Activated CD4-positive, CD25-positive, alpha-beta regulatory T cell (primary cell): ENCODE measurements at regions not wholly inside any gene's neighbourhood (a gene's known extent, or its start where the extent isn't known, plus 50 kb on each side); places are given as distances from the start of the nearest gene placed in this dataset.

Experiments used
- DNase-seq, 4 experiments: peaks; one replicate each; lab custom pipeline; 2025; lab: John Stamatoyannopoulos, UW

DNA sequence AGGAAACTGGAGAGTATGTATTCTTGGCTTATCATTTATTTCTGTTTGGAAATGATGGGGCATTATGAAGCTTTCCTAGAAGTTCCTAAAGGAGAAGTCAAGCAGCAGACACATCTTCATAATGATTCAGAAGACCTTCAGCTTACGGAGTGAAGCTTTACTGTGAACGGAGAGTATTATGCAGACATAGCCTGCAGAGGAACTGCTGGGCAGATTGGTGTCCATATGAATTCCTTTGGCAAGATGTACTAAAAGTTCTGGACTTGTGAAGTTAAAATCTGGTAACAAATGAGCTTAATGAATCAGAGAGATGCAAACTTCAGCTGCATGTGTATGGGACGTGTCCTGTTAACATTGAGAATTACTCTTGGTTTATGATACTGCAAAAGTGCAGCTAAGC, 60.1 kb downstream of the NABP1 start:
- no peak for DNase-seq

DNA sequence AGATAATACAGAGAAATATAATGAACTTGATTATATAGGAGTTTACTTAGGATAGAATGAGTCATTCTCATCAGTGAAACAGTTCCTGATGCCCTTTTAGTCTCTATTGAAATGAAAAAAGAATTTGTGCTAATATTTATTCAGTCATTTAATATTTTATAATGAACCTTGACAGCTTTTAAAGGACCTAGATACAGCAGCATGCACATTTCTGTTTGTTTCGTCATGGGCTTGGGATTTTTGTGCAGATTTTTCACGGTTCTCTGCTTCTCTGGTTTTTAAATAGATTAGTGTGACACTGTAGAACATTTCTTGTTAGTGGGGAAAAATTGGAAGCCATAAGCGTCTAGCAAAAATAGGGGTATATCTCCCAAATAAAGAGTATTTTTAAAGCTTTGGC, 60.7 kb downstream of the NABP1 start:
- no peak for DNase-seq

DNA sequence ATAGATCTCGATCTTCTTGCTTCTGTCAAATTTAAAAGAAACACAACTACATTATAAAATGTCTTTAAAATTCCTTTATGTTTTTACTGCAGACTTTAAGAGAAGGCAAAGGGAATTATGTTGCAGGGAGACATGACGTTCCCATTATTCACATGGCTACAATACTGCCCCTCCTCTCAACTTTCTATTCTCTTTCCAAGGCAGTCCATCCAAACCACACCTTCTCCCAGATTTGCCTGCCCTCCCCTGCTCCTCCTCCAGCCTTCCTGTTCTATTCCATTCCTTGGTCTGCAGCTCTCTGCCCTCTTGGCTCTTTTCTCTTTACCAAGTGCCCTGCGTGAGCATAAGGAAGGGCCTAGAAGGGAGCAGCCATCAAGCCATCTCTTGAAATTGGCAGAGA, 61.3 kb downstream of the NABP1 start:
- DNase-seq, result no peak

DNA sequence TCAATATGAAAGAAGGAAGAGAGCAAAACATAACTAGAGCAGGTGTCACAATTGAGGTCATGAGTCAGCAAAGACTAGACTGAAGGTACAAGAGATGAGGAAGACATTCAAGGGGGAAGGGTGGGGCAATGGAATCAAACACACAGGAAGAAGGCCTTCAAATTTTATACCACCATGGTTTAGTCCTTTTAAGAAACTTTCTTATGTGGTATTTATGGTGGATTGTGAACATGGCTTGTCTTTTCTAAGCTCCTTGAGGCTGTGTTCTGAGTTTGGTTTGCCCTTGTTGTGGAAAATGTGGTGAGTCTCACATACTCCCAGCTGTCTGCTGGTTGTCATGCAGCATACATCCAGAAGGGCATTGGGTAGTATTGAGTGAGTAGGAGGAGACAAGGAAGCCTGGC, 62.1 kb downstream of the NABP1 start:
- DNase-seq, result no peak

DNA sequence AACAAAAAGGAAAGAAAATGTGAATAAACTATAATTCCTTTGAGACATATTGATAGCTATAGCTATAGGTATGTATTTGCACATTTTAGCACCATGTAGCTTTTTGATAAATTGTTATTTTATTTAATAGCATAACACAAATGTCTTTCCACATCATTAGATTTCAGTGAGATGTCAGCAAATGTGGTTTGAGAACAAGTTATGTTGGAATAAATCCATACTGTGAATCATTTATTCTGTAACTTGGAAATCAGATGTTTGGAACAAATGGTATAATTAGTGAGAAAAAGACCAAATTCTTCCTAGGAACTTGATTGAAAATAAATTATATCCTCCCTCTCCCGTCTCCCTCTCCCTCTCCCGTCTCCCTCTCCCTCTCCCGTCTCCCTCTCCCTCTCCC, 62.8 kb downstream of the NABP1 start:
- DNase-seq, result no peak

DNA sequence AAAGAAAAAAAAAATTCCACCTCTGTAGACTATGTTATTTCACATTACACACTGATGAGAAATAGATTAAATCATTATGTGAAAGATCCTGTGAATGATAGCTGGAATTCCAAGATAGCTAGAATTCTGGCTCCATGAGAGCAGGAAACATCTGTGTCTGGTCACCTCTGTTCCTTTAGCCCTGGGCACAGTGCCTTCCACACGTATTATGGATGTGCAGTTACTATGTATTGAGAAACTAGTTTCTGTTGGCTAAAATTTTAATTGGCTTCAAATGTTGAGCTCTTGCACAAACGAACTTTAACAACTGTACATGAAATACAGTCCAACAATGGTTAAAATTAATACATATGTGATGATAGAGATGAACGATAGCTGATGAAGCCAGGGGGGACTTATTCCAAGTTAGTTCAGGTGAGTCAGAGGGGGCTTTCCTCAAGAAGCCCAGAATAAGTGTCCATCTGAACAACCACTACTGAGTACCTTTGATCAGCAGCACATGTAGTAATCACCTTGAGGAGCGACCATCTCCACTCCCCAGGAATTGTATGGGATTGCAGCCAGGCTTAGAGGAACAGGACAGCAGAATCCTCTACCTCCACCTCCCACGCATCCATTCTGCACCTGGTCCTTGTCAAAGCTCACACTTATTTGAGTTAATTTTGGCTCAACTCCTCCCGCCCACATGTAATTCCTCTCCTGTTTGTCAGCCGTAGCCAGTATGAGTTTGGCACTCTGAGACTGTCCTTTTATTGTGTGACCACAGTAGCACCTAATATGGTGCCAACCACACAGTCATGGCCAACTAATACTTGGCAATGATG, 68.6 kb downstream of the NABP1 start:
- DNase-seq, result no peak

DNA sequence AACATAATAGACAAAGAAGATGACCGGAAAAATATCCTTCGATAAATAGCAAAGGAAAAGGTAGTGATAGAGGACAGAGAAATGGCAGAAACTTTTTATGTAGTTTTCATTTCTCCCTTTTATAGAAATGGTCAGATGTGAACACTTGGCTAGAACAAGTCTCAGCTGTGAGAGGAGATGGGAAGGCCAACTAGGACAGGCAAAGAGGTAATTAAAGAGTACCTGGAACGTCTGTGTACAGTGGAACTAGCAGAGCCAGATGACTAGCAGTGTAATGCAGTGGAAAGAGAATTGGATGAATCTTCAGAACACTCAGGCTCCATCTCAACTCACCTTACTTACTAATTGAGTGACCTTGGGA, 69.2 kb downstream of the NABP1 start:
- DNase-seq, result no peak

- no peak for DNase-seq
Measured at GRCh38 chr2:191748059-191748461, 70.1 kb downstream of the NABP1 start.

GRCh38 chr2:191748528-191749180, 70.7 kb downstream of the NABP1 start:
- DNase-seq, result no peak

DNA sequence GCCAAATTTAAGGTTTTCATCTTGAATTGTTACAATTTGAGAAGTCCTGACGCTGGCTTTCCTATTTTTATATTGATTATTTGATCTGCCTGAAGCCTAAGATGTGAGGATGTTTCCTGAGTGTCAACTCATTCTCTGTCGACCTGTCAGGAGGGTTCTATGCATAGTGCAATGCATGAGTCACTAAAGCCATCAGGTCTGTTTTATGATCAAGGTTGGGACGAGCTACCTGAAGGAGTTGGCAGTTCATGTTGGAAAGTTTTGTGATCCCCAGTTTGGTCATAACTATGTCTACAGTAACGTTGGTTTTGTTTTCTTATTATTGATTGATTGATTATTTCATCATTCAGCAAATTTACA, 71.2 kb downstream of the NABP1 start:
- no peak for DNase-seq

GRCh38 chr2:191754103-191754502, 76.2 kb downstream of the NABP1 start:
- DNase-seq, result no peak

- no peak for DNase-seq
Measured at GRCh38 chr2:191756761-191757160, 78.8 kb downstream of the NABP1 start.

- no peak for DNase-seq
Measured at GRCh38 chr2:191757208-191757607, 79.3 kb downstream of the NABP1 start.

DNA sequence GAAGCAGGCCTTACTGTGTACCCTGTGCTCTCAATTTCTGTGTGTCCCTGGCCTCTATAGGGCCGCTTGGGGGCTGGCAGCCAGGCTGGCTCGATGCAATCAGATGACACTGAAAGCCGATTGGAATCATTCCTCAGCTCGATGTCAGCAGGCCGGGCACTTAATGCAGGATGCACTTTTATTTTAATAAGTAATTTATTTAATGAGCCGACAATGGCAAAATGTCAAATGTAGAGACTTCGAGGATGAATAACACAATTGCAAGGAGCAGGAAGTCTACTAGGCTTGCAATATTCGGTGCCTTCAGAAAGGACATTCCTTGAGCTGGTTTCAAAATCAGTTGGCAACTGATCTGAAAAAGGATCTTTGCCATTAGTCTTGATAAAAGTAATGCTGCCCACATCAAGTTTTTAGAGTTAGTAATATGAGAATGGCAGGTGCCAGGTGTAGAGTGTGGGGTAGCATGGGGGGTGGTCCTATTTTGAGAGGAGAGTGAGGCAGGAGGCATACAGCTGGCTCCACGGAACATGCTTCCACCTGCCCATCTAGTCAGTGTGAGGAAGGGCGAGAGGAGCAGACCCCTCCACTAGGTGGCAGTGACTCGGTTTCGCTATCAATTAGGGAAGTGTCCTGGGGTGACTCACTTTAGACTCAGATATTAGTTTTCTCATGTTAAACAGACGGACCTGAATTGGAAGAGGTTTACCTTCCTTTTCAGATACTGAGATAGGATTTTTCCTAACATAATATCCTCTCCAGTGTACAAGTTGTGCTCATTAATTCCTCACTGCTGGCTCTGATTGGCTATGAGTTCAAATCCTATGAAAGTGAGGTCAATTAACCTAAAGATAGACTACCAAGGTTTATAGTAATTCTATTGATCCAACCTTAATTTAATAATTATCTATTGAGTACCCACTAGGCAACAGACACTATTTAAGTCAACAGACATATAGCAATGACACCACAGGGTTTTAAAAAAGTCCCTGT, 80.9 kb downstream of the NABP1 start:
- DNase-seq, result peak; percentile 4 to 20 (median 9)

GRCh38 chr2:191759680-191760079, 81.7 kb downstream of the NABP1 start:
- no peak for DNase-seq

DNA sequence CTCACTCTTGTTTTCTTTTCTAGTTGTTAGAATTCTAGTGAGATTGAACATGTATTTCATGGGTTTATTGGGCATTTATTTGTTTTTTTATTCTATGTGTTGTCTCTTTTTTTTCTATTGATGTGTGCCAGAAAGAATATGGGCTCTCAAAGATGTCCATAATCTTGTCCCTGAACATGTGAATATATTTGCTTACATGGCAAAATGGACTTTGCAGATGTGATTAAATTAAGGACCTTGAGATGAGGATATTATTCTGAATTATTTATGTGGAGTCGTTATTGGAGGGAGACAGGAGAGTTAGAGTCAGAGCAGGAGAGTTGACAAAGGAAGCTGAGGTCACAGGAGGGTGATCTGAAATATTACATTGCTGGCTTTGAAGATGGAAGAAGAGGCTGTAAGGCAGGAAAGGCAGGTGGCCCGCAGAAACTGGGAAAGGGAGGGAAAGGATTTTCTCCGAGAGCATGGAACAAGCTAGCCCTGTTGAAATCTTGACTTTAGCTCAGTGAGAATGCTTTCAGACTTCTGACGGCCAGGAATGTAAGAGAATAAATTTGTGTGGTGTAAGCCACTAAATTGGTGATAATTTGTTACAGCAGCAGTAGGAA, 82.8 kb downstream of the NABP1 start:
- no peak for DNase-seq

DNA sequence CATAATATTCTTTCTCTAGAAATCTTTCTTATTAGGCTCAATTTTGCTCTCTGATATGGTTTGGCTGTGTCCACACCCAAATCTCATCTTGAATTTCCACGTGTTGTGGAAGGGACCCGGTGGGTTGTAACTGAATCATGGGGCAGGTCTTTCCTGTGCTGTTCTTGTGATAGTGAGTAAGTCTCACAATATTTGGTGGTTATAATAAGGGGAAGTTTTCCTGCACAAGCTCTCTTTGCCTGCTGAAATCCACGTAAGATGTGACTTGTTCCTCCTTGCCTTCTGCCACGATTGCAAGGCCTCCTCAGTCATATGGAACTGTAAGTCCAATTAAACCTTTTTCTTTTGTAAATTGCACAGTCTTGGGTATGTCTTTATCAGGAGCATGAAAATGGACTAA, 73.8 kb downstream of the CAVIN2 start:
- no peak for DNase-seq

GRCh38 chr2:191777351-191777750, 69.5 kb downstream of the CAVIN2 start:
- DNase-seq, result no peak

GRCh38 chr2:191778041-191778440, 68.8 kb downstream of the CAVIN2 start:
- no peak for DNase-seq

- DNase-seq, result no peak
Measured at GRCh38 chr2:191782351-191782750, 64.5 kb downstream of the CAVIN2 start.

DNA sequence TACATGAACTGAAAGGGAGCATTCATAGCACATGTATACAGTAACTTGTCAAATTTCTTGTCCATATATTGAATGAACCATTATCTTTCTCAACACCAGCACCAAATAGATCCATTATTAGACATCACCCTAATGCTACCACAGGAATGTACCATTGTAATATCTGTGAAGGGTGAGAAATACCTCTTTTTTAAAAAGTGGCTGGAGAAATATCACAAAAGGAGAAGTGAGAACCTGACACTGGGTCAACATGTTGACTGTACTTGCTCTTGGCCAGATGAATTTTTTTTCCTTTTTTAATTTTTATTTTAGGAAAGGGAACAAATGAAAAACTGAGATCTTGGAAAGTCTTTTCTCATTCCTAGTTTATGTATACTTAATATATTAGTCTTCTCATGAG, 63.5 kb downstream of the CAVIN2 start:
- DNase-seq, result no peak
